HG03378 (cell line): ENCODE measurements at regions not wholly inside any gene's neighbourhood (a gene's known extent, or its start where the extent isn't known, plus 50 kb on each side); places are given as distances from the start of the nearest gene placed in this dataset.
A peak's percentile ranks its signal among the peaks of the same experiment; 100 is the strongest.
"Not testable (repeated sequence)": the region's sequence is repeated elsewhere in the genome, so short reads cannot be mapped to it uniquely, and the experiment has no call there.

ENCODE experiments used
- ATAC-seq: cut with Tn5 transposase; IDR thresholded peaks from one replicate; pipeline ENCODE4 v1.9.1; 2021; ENCODE audit warnings: mild to moderate bottlenecking, moderate library complexity; ENCODE audit not compliant: unreplicated experiment

GRCh38 chr2:125983364-125983763 is 672.6 kb upstream of the GYPC start:
- no peak for ATAC-seq

GRCh38 chr2:126029316-126029715 is 626.6 kb upstream of the GYPC start:
- no peak for ATAC-seq

- peak; percentile 50 for ATAC-seq
Measured at GRCh38 chr2:126038861-126039260, 617.1 kb upstream of the GYPC start.

- ATAC-seq = no peak
Measured at GRCh38 chr2:126041391-126042047, 614.4 kb upstream of the GYPC start.

GRCh38 chr2:126042089-126042488 is 613.9 kb upstream of the GYPC start:
- ATAC-seq = no peak

GRCh38 chr2:126048719-126049118 is 607.2 kb upstream of the GYPC start:
- no peak for ATAC-seq

GRCh38 chr2:126049461-126049860 is 606.5 kb upstream of the GYPC start:
- ATAC-seq = no peak

GRCh38 chr2:126050991-126051736 is 604.8 kb upstream of the GYPC start:
- ATAC-seq = no peak

- not testable (repeated sequence) for ATAC-seq
Measured at GRCh38 chr2:126051737-126052240, 604.2 kb upstream of the GYPC start.

- ATAC-seq = no peak
Measured at GRCh38 chr2:126059379-126059778, 596.6 kb upstream of the GYPC start.

- no peak for ATAC-seq
Measured at GRCh38 chr2:126085011-126085795, 570.8 kb upstream of the GYPC start.

GRCh38 chr2:126100962-126101361 is 555.0 kb upstream of the GYPC start:
- no peak for ATAC-seq

- no peak for ATAC-seq
Measured at GRCh38 chr2:126106006-126106405, 550.0 kb upstream of the GYPC start.

GRCh38 chr2:126107883-126108282 is 548.1 kb upstream of the GYPC start:
- ATAC-seq = no peak

GRCh38 chr2:126115975-126116374 is 540.0 kb upstream of the GYPC start:
- no peak for ATAC-seq

- no peak for ATAC-seq
Measured at GRCh38 chr2:126117886-126118285, 538.1 kb upstream of the GYPC start.

- no peak for ATAC-seq
Measured at GRCh38 chr2:126145752-126146151, 510.2 kb upstream of the GYPC start.

GRCh38 chr2:126154256-126154785 is 501.6 kb upstream of the GYPC start:
- ATAC-seq = no peak

GRCh38 chr2:126160950-126161349 is 495.0 kb upstream of the GYPC start:
- not testable (repeated sequence) for ATAC-seq

- no peak for ATAC-seq
Measured at GRCh38 chr2:126172631-126173184, 483.2 kb upstream of the GYPC start.

GRCh38 chr2:126175222-126175621 is 480.7 kb upstream of the GYPC start:
- ATAC-seq = no peak
